ENCODE measurements at regions not wholly inside any gene's neighbourhood (a gene's known extent, or its start where the extent isn't known, plus 50 kb on each side); places are given as distances from the start of the nearest gene placed in this dataset.

DNA sequence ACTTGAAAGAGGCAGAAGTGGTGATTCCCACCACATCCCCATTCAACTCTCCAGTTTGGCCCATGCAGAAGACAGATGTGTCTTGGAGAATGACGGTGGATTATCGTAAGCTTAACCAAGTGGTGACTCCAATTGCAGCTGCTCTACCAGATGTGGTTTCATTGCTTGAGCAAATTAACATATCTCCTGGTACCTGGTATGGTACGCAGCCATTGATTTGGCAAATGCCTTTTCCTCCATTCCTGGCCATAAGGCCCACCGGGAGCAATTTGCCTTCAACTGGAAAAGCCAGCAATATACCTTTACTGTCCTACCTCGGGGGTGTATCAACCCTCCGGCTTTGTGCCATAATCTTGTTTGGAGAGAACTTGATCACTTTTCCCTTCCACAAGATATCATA is 411.5 kb upstream of the SMIM21 start:
- no peak for DNase-seq

DNA sequence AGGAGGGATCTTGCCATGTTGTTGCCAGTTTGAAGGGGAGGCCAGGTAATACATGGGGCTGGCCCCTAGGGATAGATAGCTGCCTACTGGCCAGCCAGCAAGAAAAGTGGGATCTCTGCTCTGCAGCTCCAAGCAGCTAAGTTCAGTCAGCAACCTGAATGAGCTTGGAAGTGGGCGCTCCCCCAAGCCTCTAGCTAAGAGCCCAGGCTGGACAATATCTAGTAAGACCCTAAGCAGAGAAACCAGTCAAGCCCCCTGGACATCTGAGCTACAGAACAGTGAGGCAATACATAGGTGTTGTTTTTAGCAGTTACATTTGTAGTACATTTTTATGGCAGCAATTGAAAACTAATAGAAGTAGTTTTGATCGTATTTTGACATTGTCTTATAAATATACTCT is 409.8 kb upstream of the SMIM21 start:
- DNase-seq: no peak

DNA sequence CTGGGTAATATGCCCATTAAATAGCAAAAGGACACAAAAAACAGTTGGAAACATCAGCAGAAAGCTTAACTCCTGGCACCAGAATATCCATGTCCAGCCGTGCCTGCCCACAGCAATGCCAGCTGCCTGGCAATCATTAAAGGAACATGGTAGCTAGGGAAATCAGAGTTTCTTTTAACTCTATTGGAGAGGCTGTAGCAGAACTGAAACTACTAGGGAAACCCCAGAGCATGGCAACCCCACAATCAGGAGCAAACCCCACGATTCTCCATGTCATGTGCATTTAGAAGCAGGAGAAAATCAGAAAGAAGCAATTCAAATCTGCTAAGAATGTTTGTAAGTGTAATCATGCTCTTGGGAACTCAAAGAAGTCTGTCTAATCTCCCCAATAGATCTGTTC is 409.0 kb upstream of the SMIM21 start:
- DNase-seq: no peak

DNA sequence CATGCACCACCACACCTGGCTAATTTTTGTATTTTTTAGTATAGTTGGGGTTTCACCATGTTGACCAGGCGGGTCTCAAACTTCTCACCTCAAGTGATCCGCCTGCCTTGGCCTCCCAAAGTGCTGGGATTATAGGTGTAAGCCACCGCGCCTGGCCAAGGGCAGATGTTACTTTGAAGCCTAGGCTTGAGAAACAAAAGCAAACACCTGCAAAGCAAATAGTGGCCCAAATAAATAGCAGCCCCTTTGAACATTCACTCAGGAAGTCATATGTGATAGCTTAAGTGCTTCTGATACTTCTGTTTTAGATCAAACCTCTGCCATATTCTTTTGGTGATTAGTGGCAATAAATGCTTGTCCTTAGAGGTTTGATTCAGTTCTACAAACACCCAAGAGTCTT is 404.5 kb upstream of the SMIM21 start:
- no peak for DNase-seq

DNA sequence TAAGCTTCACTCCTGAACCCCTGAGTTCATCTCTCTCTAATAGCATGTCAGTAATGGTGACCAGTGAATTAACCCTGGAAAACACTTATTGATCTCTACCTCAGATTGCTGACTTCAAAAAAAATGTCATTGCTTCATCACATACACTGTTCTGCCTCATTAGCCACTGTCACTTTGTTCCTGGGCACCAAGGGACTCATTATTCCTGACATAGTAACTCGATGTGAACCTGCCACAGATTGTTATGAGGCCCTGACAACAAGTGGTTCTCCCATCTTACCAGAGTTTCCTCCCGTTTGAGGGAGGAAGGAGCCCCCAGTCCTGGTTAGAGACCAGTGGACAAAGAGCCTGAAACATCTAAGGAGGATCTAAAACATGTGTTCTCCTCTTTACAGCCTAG is 403.3 kb upstream of the SMIM21 start:
- DNase-seq: no peak

DNA sequence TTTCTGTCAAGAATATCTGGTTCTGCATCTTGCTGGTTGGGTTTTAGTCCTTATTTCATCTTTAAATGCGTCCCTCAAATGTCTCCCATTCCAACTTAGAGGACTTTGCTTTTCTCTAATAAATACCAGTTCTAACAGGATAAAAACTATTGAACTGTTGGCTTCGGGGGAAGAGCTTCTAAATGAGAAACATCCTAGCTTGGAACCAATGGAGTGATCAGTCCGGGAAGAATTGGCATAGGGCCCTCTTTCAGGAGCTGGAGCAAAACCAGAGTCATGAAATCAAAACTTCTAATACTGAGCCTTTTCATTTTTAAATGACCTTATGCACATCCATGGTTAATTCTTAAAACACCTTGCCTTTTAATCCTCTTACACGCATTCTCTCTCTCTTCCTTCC is 401.6 kb upstream of the SMIM21 start:
- no peak for DNase-seq

DNA sequence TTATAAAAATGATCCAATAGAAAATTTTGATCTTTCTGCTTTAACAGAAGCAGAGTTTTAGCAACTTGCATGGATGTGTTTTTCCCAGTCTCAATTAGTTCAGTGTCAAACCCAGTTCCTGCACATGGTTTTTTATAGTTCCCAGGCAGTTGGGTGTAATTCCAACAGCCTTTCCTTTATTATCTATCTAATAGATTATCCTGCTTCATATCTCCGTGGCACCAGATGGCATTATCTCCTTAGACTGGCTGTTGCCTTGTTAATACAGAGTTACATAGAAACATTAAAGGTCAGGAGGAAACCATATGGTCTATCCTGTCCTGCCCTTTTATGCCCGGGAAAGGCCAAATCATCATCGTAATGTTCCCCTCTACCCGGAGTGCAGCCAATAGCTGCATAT is 400.9 kb upstream of the SMIM21 start:
- no peak for DNase-seq

DNA sequence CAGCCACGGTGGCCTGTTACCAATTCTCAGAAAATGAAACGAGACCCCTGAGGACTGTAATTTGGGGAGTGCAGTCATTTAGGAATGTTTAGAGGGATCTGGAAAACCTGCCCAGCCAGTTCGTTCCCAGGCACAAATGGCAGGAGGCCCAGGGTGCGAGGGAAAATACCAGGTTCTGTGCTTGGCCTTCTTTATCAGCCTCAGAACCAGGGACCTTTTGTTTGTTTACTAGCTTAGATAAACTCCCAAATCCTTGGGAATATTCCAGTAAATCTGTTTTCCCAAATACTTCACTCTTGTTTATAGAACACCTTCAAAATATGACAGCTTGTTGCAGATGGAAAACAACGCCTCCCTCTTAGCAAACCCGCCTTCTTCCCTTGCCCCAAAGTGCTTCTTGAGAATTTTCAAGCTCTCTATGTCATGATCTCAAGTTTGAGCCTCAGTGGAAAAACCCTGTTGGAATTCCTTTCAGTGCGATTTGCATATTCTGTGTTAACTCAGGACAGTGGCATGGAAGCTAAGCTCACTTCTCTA is 400.3 kb upstream of the SMIM21 start:
- DNase-seq: no peak

DNA sequence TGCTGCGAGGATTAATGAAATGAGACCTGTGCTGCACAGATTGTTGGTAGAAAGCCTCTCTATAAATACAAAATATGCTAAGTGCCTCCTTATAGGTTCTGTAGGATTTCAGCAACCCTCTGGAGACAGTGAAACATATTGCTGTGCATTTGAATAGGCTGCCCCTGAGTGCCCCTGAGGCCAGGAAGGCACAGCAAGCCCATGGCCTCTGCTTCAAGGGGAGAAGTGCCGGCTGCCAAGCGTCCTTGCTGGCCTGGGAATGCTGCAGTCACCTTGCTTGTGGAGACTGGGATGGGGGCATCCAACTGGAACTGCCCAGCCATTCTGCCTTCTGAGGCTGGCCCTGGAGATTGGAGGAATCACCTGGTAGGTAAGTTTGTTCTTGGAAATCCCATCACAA is 397.2 kb upstream of the SMIM21 start:
- no peak for DNase-seq

DNA sequence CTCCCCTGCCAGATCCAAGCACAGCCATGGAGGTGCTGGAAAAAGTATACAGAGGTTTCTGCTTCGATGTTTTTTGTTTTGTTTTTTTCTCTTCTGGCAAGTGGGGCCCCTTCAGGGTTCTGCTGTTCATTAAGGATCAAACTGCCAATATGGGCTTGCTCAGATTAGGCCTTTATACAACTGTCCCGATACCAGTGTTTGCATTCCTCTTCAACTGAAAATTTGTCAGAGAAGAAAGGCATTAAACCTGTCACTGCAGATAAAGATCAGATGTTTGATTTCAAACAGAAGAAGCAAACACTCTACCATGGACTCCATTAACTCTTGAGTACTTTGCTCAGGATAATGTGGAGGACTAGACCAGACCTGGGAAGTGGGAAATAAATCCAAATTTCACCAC is 396.0 kb upstream of the SMIM21 start:
- no peak for DNase-seq

DNA sequence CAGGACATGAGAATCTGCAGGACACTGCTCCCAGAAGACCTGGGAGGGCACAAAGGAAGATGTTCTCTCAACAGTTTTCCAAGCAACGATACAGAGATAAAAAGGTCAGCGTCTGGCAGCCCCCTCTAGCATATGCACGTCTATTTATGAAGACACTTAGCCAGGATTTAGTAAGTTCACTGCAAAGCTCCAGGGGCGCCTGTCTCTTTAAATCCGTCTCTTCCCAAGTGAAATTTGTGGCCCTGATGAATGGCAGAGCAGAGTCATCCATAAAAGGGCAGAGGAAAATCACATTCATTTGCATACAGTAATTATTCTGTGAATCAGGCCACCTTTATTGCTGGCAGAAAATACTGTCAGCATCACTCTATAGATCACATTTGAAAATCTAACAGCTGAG is 390.9 kb upstream of the SMIM21 start:
- no peak for DNase-seq

DNA sequence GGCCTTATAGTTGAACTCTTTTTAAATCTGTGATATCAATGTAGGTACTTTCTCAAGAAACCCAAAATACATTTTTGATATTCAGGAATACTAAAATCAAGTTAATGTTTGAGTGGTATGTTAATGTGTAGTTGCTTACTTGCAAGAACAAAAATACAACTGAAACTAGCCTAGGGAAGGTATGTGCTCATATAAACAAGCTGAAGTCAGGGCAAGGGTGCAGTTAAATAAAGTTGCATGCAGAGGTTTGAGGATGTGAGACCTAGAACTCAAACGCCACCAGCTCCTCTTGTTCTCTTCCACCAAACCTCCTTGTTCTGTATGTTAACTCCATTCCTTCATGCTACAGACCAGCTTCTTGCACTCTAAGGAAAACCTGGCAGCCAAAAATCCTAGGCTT is 388.3 kb upstream of the SMIM21 start:
- DNase-seq: no peak

DNA sequence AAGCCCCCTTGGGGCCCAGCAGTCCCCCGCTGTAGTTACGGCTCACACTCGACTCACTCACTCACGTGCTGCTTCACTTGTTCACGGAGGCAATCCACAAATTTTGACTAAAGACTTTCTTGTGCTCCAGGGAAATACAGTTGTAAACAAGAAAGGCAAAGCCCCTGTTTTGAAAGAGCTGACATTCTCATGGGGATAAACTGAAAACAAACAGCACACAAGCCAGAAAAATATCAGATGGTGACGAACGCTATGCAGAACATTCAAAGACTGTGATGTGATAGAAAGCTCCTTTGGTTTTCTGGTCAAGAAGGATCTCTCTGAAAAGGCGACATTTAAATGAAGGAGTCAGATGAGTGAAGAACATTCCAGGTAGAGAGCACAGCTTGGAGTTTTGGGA is 385.3 kb upstream of the SMIM21 start:
- no peak for DNase-seq

DNA sequence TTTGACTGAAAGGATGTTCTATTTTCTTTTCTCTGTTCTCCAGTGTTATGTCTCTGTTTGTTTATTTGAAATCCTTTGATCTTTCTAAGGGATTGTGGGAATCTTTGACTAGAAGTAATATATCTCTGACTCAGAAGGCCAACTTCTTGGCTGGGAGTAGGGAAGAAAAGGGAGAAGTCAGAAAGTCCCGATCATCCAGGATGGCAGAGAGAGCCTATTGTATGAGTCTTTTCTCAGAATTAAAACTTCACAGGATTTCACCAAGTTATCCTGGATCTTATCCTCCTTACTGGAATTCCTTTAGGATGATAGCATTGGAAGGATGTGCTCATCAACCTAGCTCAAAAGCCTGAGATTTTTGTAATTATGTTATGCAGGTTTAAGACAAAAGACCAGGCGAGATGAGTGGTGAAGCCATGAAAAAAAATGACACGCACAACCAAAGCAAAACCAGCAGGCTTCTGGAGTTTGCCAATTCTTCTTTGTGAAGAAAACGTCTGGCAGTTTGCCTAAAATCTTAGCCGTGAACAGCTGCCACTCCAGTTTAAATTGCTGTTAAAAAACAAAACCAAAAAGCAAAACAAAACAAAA is 383.6 kb upstream of the SMIM21 start:
- DNase-seq: no peak

DNA sequence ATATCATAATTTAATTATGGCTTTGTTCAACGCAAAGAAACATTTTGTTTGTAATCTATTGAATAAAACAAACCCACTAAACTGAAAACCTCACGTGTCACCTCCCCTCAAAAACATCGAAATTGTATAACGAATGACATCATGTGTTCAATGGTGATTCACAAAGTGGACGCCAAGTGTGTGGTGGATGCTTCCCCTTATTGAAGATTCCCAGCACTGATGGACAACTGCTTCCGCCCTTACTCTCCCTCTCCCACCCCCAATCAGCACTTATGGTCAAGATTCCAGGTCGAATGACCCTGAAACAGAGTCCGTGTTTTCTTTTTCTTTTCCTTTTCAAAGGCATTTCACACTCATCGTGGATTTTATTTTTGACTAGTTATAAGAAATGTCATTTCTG is 383.0 kb upstream of the SMIM21 start:
- DNase-seq: no peak

DNA sequence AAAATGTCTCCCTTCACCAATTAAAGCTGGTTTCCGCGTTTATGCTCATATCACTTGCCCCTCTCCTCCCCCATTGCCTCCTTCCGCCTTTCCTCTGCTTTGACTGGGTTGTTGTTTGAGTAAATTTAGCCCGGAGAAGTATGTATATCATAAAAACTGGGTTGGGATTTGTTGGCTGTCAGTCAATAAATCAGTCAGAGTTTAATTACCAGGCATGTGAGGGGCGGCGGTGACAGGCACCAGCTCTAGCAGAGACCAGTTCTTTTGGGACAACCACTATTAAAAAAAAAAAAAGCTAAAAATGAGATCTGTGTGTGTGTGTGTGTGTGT is 382.4 kb upstream of the SMIM21 start:
- no peak for DNase-seq

DNA sequence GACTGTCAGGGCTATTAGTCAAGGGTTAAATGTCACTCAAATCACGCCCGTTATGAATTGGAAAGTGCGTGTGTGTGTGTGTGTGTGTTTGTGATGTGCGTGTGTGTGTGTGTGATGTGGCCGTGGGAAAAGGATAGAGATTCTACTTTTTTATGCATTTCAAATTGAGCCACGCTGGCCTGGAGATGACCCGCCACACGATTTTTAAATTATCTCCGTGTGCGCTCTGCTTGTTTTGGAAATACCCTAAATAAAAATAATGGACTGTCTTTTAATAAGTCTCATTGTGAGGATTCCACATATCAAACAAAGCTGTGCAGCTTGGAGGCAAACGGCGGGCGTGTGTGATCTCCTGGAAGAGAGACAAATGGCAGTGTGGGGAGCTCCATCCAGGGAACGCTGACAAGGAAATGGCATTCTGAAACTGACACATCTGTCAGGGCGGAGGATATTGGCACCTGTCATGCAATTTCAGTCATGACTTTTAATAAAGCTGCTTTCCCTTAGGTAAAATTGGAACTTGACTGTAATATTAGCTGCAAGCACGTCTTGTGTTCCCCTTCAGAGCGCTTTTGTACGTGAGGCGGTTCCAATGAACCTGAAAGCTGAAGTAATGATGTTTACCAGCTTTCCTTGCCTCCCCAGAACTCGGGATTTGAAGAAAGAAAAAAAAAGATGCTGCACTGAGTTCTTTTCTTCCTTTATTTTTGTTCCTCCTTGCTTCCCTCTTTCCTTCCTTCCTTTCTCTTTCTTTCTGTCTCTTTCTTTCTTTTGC is 381.8 kb upstream of the SMIM21 start:
- DNase-seq: no peak

DNA sequence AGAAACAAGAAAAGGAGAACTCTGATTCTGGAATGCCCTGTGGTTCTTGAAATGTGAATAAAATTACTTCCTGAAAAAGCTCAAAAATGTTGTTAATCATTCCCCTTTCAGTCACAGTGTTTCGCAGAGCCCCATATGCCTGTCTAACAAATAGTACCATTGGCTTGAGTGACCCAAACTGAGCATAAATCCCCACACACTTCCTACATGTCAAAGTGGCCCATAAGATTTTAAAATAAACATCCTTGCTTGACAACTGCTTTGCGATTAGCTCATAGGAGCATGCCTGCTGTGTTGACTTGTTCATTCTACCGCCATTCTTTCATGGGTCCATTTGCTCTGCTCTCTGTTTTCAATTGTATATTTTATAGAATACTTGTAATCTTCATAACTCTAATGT is 377.8 kb upstream of the SMIM21 start:
- no peak for DNase-seq

DNA sequence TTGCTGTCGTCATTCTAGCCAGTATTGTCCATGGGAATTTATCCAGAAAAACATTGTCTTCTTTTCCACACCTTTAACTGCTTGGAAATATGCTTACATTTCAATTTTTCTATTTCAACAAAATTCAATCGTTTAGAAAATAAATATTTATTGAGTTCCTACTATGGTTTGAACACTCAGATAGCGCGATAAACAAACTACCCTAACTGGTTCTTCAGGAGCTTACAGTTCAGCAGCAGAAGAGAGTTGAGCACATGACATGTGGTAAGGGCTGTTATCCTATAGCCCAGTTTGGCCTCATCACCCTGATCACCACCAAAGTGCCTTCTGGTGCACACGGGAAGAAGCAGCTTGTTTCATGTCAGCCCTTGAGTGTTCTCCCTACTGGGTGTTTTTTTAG is 375.2 kb upstream of the SMIM21 start:
- DNase-seq: no peak

DNA sequence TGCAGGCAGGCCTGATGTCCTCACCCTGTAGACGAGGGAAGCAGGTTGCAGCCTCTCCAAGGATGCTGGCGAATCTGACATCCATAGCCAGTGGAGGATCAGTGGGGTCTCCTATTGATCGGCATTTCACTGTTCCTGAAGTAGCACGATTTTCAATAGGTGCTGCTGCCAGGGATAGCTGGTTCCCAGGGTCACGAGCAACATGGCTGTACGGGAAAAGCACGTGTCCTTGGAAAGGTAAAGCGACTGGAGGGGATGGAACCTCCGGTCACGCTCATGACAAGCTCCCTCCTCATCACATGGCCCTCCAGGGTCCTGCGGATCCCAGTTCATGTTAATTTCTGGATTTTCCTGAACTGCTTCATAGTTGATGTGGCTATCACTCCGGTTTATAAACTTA is 373.7 kb upstream of the SMIM21 start:
- no peak for DNase-seq

DNA sequence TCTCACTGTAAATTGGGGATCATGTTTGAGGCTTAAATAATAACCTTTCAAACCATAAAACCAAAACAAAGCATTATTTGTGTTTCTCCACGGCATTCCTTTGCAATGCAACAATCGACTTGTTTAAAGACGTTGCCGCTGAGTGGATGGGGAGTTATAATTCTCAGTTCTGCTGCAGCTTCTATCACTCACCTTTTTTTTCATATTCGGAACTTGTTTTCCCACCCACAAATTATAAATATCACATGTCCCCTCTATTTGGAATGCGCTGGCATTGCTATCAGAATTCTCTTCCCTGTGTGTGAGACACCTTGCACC is 372.8 kb upstream of the SMIM21 start:
- no peak for DNase-seq

DNA sequence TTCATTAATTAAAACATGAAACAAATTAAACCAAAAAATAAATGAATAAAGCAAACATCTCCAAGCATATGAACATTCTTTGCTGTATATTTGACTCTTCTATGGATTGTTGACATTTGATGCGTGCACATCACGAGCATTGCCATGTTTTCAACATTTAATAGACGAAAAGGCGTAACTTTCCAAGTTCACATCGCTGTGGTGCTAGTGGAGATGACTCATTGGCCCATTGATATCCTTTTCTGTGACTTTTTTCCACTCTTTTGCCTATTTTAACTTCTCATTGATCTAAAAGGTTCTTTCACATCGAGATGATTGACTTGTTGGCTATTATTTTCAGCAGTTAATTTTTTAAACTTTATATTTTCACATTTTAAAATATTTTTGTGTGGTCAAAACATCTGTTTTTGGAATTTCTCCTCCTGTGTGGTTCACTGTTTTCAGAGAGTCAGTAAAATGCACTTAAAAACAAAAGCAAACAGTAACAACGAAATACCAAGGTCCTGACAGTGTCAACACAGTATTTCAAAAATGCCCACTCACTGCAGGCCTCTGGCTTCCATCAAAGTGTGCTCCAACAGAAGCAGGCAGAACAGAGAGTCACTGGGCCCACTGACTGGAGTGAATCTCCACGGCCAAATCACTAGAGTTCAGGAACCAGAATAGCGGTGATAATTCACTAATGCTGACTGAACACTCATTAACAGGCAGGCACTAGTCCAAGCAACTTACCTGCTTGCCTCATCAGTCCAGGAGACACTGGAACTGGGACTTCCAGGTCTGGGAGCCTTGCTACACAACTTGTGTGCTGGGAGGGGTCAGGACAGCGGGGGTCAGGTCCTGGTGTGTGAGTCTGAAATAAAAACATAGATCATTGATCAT is 372.2 kb upstream of the SMIM21 start:
- no peak for DNase-seq

DNA sequence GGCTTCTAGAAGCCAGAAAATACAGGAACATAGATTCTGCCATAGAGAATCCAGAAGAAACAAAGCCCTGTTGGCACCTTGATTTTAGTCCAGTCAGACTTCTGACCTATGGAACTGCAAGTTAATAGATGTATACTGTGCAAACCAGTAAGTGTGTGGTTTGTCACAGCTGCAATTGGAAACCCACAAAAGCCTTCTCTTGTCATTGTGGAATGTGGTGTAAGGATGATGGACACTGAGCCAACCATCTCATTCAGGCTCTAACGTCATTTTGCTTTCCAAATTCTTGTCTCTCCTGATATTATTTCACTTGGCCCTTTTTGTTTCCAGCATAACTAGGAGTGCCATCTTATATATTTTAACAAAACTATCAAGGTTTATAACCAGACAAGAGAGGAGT is 369.5 kb upstream of the SMIM21 start:
- DNase-seq: no peak

DNA sequence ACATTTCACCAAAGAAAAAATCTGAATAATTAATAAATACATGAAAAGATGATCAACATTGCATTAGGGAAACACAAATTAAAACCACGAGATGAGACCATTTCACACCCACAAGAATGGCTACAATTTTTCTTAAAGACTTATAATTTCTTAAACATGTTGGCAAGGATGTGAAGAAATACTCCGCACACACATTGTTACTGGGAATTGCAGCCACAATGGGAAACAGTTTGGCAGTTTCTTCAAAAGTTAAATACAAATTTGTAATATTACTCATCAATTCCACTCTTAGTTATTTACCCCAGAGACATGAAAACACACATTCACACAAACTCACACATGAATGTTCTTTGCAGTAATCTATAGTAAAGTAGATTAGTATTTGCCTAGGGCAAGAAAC is 363.3 kb upstream of the SMIM21 start:
- DNase-seq: no peak

Measured in stimulated activated CD4-positive, alpha-beta T cell treated with anti-CD3 and anti-CD28 coated beads, Interleukin-2, amount 100 ng/mL, for 24 hours (primary cell).